ENCODE measurements at regions not wholly inside any gene's neighbourhood (a gene's known extent, or its start where the extent isn't known, plus 50 kb on each side); places are given as distances from the start of the nearest gene placed in this dataset.

DNA sequence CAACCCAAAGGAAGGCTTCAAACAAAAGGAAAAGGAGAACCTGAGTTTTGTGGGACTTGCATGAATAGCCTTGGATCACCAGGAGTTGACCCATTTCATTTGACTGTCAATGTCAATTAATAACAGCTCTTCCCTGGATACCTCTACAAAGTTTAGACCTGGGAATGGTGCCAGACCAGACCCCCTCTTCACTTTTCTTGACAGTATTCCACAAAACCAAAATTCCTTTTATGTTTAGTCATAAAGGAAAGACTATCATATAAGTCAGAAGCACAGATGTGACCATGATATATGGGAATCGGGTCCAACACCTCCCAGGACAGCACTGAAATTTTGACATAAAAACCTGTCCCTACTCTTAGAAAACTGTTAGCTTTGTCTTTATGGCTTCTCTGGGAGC, 191.8 kb downstream of the LYPLAL1 start:
- Histone ChIP-seq H3K9ac (ENCODE audit: low read depth, low read length) (no peak overlapping the region), H3K27me3 (ENCODE audit: insufficient read depth, low read length) (no peaks in the 10 kb centered on the region), H3K4me1 (ENCODE audit: insufficient read depth, low read length) (no peaks in the 10 kb centered on the region), H3K36me3 (ENCODE audit: insufficient read depth, low read depth, low read length) (no peaks in the 10 kb centered on the region), H3K4me3 (ENCODE audit: low read length) (no peak overlapping the region), H3K27ac (ENCODE audit: low read length) (no peak overlapping the region), H3K9me3 (ENCODE audit: insufficient read depth, low read depth, low read length) (no peaks in the 10 kb centered on the region)

DNA sequence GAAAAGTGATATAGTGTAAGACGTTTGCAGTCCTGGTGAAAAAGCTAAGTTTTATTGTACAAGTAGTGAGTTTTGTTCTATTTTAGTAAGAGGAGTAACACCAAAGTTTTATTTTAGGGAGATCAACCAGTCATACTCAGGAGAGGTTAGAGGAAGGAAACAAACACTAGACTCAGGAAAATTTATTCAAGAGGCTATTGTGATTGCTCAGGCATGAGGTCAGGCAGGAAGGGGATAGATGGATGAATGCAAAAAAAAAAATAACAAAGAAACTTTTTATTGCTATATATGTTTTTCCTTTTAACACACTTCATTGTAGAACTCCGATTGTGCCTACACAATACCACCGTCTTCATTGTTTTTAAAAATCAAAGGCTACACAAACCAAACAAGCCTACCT, 189.0 kb downstream of the LYPLAL1 start:
- H3K27me3 ChIP-seq (ENCODE audit: insufficient read depth, low read length) = no peaks in the 10 kb centered on the region
- no peak overlapping the region for H3K9ac ChIP-seq (ENCODE audit: low read depth, low read length)
- no peak overlapping the region for H3K4me3 ChIP-seq (ENCODE audit: low read length)
- no peak overlapping the region for H3K27ac ChIP-seq (ENCODE audit: low read length)
- no peaks in the 10 kb centered on the region for H3K36me3 ChIP-seq (ENCODE audit: insufficient read depth, low read depth, low read length)
- no peaks in the 10 kb centered on the region for H3K4me1 ChIP-seq (ENCODE audit: insufficient read depth, low read length)
- H3K9me3 ChIP-seq (ENCODE audit: insufficient read depth, low read depth, low read length) = no peaks in the 10 kb centered on the region

DNA sequence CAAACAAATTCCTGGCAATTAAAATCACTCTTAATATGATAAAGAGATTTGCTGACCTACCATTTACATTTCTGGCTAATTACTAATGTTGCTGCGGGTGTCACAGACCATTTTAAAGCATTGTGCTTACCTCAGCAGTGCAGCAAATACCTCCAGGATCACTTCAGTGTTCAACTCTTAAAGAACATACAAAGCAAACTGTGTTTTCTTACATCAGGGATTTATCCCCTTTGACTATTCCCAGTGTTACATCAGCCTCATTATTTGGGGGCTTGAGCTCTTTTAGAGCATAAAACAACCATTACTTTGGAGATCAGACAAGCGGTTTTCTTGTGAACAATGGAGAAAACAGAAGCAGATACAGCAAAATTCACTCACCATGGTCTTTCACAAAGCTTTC, 185.4 kb downstream of the LYPLAL1 start:
- no peaks in the 10 kb centered on the region for H3K27me3 ChIP-seq (ENCODE audit: insufficient read depth, low read length)
- H3K9me3 ChIP-seq (ENCODE audit: insufficient read depth, low read depth, low read length) = no peaks in the 10 kb centered on the region
- no peaks in the 10 kb centered on the region for H3K36me3 ChIP-seq (ENCODE audit: insufficient read depth, low read depth, low read length)
- H3K27ac ChIP-seq (ENCODE audit: low read length) = no peak overlapping the region
- H3K4me3 ChIP-seq (ENCODE audit: low read length) = no peak overlapping the region
- no peaks in the 10 kb centered on the region for H3K4me1 ChIP-seq (ENCODE audit: insufficient read depth, low read length)
- no peak overlapping the region for H3K9ac ChIP-seq (ENCODE audit: low read depth, low read length)

DNA sequence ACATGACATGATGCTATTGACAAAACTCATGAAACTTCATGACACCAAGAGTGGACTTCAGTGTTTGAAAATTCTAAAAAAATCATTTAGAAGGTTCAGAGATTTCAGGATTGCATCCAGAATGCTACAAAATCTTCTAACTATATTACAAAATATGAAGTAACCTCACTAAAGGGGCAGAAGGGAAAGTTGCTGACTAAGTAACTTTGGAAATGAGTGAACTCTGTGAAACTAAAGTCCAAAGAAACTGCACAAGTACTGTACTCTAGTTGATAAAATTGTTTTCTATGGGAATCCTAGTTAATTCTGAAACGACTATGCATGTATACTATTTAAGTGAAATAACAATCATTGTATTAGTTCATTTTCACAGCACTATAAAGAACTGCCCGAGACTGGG, 184.4 kb downstream of the LYPLAL1 start:
- Histone ChIP-seq H3K4me1 (ENCODE audit: insufficient read depth, low read length) (no peaks in the 10 kb centered on the region), H3K9ac (ENCODE audit: low read depth, low read length) (no peak overlapping the region), H3K36me3 (ENCODE audit: insufficient read depth, low read depth, low read length) (no peaks in the 10 kb centered on the region), H3K4me3 (ENCODE audit: low read length) (no peak overlapping the region), H3K9me3 (ENCODE audit: insufficient read depth, low read depth, low read length) (no peaks in the 10 kb centered on the region), H3K27ac (ENCODE audit: low read length) (no peak overlapping the region), H3K27me3 (ENCODE audit: insufficient read depth, low read length) (no peaks in the 10 kb centered on the region)

DNA sequence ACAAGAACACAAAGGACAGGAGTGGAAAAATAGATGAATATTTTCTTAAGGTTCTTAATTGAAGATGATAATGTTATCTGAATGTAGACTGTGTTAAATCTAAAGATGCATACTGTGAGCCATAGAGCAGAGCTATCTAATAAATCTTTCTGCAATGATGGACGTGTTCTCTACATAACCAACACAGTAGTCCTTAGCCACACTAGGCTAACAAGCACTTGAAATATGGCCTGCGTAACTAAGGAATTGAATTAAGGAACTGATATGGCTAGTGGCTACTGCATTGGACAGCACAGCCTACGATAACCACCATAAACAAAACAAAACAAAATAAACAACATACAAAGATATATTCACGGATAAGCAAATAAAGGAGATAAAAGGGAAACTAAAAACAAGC, 181.3 kb downstream of the LYPLAL1 start:
- H3K9me3 ChIP-seq (ENCODE audit: insufficient read depth, low read depth, low read length) = no peaks in the 10 kb centered on the region
- no peaks in the 10 kb centered on the region for H3K4me1 ChIP-seq (ENCODE audit: insufficient read depth, low read length)
- H3K27ac ChIP-seq (ENCODE audit: low read length) = no peak overlapping the region
- no peak overlapping the region for H3K4me3 ChIP-seq (ENCODE audit: low read length)
- H3K9ac ChIP-seq (ENCODE audit: low read depth, low read length) = no peak overlapping the region
- no peaks in the 10 kb centered on the region for H3K27me3 ChIP-seq (ENCODE audit: insufficient read depth, low read length)
- no peaks in the 10 kb centered on the region for H3K36me3 ChIP-seq (ENCODE audit: insufficient read depth, low read depth, low read length)

DNA sequence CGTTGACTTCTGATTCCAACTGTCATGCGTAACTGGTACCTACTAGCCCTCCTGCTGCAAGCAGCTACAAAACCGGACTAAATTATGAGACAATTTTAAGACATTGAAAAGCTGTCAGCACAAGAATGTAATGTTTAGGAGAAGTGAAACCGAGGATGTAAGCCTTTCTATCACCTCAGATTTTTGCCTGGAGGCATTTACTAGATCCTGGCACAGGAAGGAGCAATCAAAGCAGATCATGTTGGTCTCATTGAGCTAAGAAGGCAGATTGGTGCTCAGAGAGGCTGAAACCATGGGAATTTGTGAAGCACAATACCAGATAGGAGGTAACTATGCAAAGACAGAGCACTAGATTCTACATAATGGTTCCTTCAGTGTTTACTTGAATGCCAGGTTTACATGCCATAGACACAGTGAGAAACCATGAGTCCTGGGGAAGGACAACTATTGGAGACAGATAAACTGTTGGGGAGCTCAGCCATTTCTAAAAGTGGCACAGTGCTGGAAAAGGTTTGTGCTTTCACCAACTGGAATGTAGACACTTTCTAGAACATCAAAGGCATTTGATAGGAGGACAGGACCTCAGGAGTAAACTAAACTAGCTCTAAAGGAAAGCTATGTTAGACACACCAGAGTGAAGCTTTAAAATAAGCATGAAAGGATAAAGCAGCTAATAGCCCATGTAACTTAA, 179.4 kb downstream of the LYPLAL1 start:
- Histone ChIP-seq H3K9ac (ENCODE audit: low read depth, low read length) (no peak overlapping the region), H3K27ac (ENCODE audit: low read length) (no peak overlapping the region), H3K36me3 (ENCODE audit: insufficient read depth, low read depth, low read length) (no peaks in the 10 kb centered on the region), H3K4me3 (ENCODE audit: low read length) (no peak overlapping the region), H3K9me3 (ENCODE audit: insufficient read depth, low read depth, low read length) (no peaks in the 10 kb centered on the region), H3K27me3 (ENCODE audit: insufficient read depth, low read length) (no peaks in the 10 kb centered on the region), H3K4me1 (ENCODE audit: insufficient read depth, low read length) (no peaks in the 10 kb centered on the region)

DNA sequence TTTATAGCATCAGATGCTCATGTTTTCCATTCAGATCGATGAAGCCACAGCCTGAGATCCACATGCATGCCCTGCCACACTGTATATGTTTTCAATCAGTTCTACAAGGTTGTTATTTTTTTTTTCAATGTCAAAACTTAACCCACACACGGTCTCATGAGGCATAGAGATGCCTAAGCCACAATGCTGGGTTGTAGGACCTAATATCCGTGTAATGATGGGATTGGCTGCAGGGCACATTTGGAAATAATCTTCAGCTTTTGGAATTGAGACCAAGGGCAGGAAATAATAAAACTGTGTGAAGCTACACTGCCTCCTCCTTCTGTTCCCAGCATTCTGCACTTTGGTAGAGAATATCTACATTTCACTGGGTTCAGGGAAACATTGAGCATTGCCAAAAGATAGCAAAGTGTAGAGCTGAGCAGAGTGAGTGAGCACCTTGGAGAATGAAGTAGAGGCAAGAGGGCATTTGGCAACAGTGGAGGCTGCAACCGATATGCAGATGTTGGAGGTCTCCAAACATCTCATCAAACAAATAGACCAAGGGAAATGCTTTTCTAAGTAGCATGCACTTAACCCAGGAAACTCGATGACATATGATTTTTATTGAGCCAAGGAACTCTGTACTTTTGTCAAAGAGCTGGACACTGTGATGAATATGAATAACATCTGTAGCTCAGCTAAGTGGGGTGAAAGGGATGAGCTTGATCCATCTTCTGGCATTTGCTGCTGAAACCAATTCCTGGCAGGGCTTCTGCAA, 176.7 kb downstream of the LYPLAL1 start:
- Histone ChIP-seq H3K27ac (ENCODE audit: low read length) (no peak overlapping the region), H3K9me3 (ENCODE audit: insufficient read depth, low read depth, low read length) (peaks cover 14% of the 10 kb centered on the region; the same call in 1 of the 2 replicates), H3K9ac (ENCODE audit: low read depth, low read length) (no peak overlapping the region), H3K36me3 (ENCODE audit: insufficient read depth, low read depth, low read length) (no peaks in the 10 kb centered on the region), H3K4me3 (ENCODE audit: low read length) (no peak overlapping the region), H3K4me1 (ENCODE audit: insufficient read depth, low read length) (no peaks in the 10 kb centered on the region), H3K27me3 (ENCODE audit: insufficient read depth, low read length) (no peaks in the 10 kb centered on the region)

DNA sequence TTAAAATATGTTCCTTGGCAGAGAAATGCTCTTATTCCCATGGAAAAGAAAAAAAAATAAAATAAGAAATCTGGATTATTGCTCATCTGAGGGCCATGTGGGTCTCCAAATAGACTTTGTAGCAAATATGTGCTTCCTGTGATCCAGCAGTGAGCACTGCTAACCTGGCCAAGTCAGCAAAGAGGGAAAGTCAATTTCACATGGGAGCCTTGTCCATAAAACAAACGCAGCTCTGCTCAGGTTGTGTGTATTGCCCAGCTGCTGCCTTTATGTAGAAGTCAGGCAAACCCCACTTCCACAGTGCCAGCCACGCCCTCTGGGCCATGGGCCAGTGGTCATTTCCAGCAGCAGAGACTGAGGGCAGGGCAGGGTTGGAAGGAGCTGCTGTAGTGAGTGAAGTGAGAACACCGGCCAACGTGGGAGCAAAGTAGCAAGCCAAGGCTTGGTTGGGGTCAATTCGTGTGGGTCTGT, 174.3 kb downstream of the LYPLAL1 start:
- Histone ChIP-seq H3K36me3 (ENCODE audit: insufficient read depth, low read depth, low read length) (no peaks in the 10 kb centered on the region), H3K27ac (ENCODE audit: low read length) (no peak overlapping the region)

DNA sequence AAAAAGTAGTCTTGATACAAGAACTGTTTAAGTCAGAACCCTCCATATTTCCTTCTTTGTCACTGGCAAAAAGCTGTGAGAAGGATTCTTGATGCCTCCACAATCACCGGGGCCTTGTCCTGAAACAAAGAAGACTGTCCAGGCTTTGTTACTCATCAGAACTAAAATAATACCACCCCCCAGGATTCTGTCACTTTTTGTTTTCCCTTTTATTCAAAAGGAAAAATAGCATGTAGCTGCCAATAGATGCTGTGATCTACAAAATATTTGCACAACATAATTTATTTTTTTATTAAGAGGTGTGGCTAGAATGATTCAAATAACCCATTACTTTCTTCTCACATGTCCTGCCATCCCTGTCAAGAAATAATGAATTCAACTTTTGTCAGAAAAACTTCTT, 173.7 kb downstream of the LYPLAL1 start:
- Histone ChIP-seq H3K4me3 (ENCODE audit: low read length) (no peak overlapping the region), H3K36me3 (ENCODE audit: insufficient read depth, low read depth, low read length) (no peaks in the 10 kb centered on the region), H3K27me3 (ENCODE audit: insufficient read depth, low read length) (no peaks in the 10 kb centered on the region), H3K27ac (ENCODE audit: low read length) (no peak overlapping the region), H3K9ac (ENCODE audit: low read depth, low read length) (no peak overlapping the region), H3K9me3 (ENCODE audit: insufficient read depth, low read depth, low read length) (peaks cover 17% of the 10 kb centered on the region; the same call in 1 of the 2 replicates), H3K4me1 (ENCODE audit: insufficient read depth, low read length) (no peaks in the 10 kb centered on the region)

More for the DNA sequence above, 174.3 kb downstream of the LYPLAL1 start:
- Histone ChIP-seq H3K4me1 (ENCODE audit: insufficient read depth, low read length) (no peaks in the 10 kb centered on the region), H3K9me3 (ENCODE audit: insufficient read depth, low read depth, low read length) (peaks cover 17% of the 10 kb centered on the region; the same call in 1 of the 2 replicates), H3K9ac (ENCODE audit: low read depth, low read length) (no peak overlapping the region), H3K4me3 (ENCODE audit: low read length) (no peak overlapping the region), H3K27me3 (ENCODE audit: insufficient read depth, low read length) (no peaks in the 10 kb centered on the region)

DNA sequence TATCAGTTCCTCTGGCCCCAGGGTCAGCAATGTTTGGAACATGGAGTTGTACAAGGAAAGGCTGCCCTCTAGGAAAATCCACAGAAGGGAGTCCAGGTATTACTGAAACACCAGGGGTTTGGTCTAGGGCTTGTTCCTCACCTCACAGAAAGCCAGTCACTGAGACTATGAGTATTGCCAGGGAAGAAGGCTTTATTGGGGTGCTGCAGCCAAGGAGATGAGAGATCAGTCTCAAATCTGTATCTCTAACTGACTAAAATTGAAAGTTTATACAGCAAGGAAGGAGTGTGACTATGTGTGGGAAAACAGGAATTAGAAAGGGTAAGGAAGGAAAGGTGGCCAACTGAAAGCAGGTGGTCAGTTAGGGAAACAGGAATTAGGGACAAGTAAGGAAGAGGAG, 172.3 kb downstream of the LYPLAL1 start:
- Histone ChIP-seq H3K9ac (ENCODE audit: low read depth, low read length) (no peak overlapping the region), H3K4me1 (ENCODE audit: insufficient read depth, low read length) (no peaks in the 10 kb centered on the region), H3K27me3 (ENCODE audit: insufficient read depth, low read length) (no peaks in the 10 kb centered on the region), H3K9me3 (ENCODE audit: insufficient read depth, low read depth, low read length) (peaks cover 17% of the 10 kb centered on the region; the same call in 1 of the 2 replicates), H3K4me3 (ENCODE audit: low read length) (no peak overlapping the region), H3K27ac (ENCODE audit: low read length) (no peak overlapping the region), H3K36me3 (ENCODE audit: insufficient read depth, low read depth, low read length) (no peaks in the 10 kb centered on the region)

DNA sequence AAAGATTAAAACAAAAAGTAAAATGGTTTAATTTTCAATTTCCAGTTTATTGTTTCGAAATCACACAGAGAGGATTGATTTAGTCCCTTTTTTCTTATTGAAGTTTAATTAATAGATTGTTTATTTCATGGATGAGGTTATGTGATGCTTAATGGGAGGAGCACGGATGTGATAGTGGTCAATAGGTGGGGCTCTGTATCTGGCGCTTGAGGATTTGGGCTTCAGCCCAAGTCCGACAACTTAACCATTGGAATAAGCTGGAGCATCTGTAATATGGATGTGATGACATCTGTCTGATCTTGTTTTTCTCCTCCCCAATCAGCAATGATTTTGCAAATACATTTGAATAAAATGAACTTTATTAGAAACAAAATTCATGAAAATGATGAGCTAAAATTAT, 169.2 kb downstream of the LYPLAL1 start:
- Histone ChIP-seq H3K4me3 (ENCODE audit: low read length) (no peak overlapping the region), H3K9me3 (ENCODE audit: insufficient read depth, low read depth, low read length) (peaks cover 17% of the 10 kb centered on the region; the same call in 1 of the 2 replicates), H3K36me3 (ENCODE audit: insufficient read depth, low read depth, low read length) (no peaks in the 10 kb centered on the region), H3K4me1 (ENCODE audit: insufficient read depth, low read length) (no peaks in the 10 kb centered on the region), H3K27ac (ENCODE audit: low read length) (no peak overlapping the region), H3K9ac (ENCODE audit: low read depth, low read length) (no peak overlapping the region), H3K27me3 (ENCODE audit: insufficient read depth, low read length) (no peaks in the 10 kb centered on the region)

DNA sequence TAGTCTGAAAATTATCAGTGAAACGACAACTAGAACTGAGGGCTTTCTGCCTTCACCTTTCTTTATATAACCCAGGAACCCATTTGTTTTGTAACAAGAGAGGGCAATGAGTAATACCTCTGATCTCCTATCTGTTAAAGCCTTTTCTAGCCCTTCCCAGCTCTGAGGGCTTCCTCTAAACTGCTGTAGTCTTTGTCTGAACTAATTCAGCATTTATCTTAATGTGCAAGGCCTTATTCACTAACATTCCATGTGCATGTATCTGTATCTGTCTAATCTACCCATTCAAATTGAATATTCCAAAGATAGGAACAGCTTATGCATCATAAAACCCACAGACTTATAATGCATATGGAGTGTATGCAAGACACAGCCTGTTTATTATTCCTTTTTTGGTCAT, 167.1 kb downstream of the LYPLAL1 start:
- H3K4me3 ChIP-seq (ENCODE audit: low read length) = no peak overlapping the region
- H3K36me3 ChIP-seq (ENCODE audit: insufficient read depth, low read depth, low read length) = no peaks in the 10 kb centered on the region
- peaks cover 2% of the 10 kb centered on the region; the same call in 1 of the 2 replicates for H3K4me1 ChIP-seq (ENCODE audit: insufficient read depth, low read length)
- H3K27ac ChIP-seq (ENCODE audit: low read length) = no peak overlapping the region
- no peaks in the 10 kb centered on the region for H3K27me3 ChIP-seq (ENCODE audit: insufficient read depth, low read length)
- no peak overlapping the region for H3K9ac ChIP-seq (ENCODE audit: low read depth, low read length)
- peaks cover 8% of the 10 kb centered on the region; the same call in 1 of the 2 replicates for H3K9me3 ChIP-seq (ENCODE audit: insufficient read depth, low read depth, low read length)

All from iPS-20b (cell line).